GM19438 (cell line): ENCODE measurements at regions not wholly inside any gene's neighbourhood (a gene's known extent, or its start where the extent isn't known, plus 50 kb on each side); places are given as distances from the start of the nearest gene placed in this dataset.

Source experiments
- ATAC-seq: cut with Tn5 transposase; IDR thresholded peaks from one replicate; pipeline ENCODE4 v1.9.1; 2021; ENCODE audit warnings: low read depth; ENCODE audit not compliant: unreplicated experiment

GRCh38 chr2:236653863-236654262 is 84.2 kb downstream of the ACKR3 start:
- no peak for ATAC-seq

DNA sequence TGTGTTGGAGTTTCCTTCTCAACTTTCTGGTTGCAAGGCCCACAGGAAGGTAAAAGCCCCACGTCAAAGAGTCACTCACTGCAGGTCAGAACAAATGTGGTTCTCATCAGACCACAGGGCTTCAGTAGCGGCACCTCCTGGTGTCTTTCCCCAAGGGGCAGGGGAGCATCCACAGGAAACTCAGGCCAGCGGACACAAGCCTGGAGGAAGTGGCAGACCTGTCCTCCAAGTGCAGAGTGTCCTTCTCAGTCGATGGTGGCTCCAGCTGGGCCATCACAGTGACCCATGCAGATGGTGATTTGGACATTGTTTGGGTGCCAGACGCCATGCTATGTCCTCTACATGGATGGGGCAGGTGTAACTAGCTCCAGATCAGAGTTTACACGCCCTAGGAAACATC is 84.9 kb downstream of the ACKR3 start:
- ATAC-seq, result no peak

DNA sequence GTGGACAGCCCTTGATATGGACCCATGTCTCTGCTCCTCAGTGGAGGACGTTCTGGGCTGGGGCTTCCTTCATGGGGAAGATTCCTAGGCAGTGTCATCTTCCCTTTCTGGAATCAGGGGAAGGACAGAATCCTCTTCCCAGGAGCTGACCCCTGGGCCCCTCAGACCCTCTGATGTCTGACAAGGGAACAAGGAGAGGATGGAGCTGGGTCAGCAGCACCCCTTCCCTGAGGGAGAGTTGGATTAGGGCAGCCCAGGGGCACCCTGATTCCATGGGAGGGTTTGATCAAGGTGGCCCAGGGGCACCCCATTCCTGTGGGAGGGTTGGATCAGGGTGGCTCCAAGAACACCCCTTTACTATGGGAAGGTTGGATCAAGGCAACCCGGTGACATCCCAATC is 86.5 kb downstream of the ACKR3 start:
- ATAC-seq, result no peak

- no peak for ATAC-seq
Observed at GRCh38 chr2:236656721-236657120, 87.1 kb downstream of the ACKR3 start.

GRCh38 chr2:236657215-236657614 is 87.6 kb downstream of the ACKR3 start:
- no peak for ATAC-seq

- no peak for ATAC-seq
Observed at GRCh38 chr2:236657801-236658200, 88.2 kb downstream of the ACKR3 start.

GRCh38 chr2:236658974-236659757 is 89.5 kb downstream of the ACKR3 start:
- ATAC-seq, result no peak

GRCh38 chr2:236659758-236660150 is 90.1 kb downstream of the ACKR3 start:
- ATAC-seq, result no peak

GRCh38 chr2:236661061-236661761 is 91.6 kb downstream of the ACKR3 start:
- ATAC-seq, result no peak

DNA sequence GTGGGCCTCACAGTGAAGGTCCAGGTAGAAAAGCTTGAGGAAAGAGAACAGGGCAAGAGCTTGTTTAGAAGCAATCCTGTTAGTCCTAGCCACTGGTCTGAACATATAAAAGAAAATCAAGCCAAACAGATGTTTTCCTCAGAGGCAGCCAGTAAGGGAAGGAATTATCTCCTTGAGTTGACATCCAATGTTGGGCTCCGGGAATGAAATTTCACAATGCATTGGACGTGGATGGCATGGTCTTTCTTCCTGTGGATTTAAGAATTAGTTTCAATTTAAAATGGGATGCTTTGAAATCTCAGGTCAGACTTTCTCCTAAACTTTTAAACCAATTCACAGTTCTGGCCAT is 92.1 kb downstream of the ACKR3 start:
- no peak for ATAC-seq

DNA sequence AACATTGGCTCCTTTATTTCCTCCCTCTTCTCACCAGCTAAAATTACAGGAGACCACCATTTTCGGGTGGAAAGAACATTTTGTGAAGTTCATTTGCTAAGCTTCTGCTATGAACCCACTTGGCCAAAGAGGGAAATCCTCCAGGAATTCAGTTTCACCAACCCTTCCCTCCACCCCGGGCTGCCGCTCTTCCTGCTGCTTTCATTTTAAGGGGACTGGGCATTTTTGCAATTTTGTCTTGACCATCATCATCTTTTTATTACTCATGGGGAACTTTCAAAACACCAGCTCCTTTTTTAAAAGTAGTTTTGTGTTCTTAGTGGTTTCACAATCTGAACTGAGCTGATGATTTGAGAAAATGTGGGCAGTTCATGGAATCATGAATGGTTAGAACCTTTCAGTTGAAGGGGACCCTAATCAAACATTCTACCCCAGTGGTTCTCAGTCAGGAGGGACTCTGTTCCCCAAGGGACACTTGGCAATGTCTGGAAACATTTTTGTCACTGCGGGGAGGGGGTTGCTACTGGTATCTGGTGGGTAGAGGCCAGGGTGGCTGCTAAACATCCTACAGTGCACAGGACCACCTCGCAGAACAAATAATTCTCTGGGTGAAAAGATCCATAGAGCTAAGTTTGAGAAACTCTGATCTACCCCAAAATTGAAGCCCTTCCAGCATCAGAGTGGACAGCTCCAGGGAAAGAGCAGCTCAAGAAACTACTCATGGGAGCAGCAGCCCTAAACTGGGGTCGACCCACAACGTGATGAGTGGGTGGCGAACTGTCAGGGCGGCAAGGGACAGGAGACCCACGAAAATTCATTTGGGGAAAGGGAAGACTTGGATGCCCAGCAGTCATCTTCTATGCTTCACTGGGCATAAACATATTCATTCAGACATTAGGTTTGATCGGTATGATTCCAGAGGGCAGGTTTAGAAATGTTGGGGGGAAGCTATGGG is 92.9 kb downstream of the ACKR3 start:
- no peak for ATAC-seq

DNA sequence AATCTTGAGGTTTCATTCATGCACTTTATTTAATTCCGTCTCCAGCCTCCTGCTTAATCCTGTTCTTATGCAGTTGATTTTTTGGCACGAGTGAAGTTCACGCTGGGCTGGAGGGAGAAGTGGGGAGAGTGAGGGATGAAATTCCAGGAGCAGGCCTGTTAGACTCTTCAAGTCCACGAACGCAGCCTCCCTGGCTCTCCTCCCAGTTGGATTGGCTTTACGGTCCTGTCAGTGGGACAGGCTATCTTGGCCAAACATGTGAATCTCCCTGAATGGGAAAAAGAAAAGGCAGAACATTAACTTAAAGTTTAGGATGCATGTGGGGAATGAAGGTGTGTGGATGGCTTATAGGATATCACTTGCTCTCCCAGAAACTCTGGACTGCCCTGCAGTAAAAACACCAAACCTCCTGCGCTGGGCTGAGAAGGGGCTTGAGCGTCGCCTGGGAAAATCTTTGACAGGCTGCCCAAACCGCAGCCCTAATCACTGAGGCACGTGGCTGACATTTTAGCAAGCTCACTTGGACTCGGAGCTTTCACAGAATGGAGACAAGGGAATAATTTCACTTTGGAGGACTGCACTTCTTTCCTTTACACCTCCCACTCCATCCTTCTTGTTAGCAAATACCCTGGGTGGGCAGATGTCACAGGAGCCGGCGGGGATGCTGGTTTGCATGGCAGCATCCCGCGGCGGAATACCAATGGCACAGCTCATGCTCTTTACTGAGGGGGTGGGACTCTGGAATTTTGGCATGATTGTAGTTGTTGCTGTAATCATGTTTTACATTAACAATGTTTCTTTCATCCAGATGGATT is 93.9 kb downstream of the ACKR3 start:
- no peak for ATAC-seq

DNA sequence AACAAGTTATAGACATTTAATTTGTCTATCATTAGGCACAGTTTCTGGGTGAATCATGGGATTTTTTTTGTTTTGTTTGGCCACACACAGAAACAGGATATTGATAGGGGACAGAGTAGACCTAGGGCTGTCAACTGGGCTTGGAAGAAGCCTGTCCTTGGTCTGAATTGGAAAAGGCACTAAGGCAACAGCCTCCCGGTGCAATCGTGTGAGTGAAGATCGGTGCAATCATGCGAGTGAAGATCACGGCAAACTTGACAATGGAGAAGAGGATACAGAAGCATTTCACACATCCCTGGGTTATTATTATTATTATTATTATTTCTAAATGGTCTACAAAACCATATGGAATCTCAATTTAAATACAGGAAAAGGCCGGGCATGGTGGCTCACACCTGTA is 94.5 kb downstream of the ACKR3 start:
- ATAC-seq, result no peak

DNA sequence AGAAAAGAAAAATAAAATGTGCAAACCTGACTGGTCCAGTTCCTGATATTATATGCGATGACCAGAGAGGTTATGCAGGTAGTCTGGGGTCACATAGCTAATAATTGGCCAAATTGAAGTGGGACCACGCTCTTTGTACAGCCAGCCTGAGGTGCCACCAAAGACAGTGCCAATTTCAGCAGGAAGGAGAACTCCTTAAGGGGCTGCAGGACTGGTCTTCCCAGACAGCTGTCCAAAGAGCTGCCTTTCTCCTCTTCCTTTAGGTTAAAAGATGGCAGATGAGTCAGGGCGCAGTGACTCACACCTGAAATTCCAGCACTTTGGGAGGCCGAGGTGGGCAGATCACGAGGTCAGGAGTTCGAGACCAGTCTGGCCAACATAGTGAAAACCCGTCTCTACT is 95.5 kb downstream of the ACKR3 start:
- no peak for ATAC-seq

- no peak for ATAC-seq
Observed at GRCh38 chr2:236665572-236666118, 96.0 kb downstream of the ACKR3 start.

DNA sequence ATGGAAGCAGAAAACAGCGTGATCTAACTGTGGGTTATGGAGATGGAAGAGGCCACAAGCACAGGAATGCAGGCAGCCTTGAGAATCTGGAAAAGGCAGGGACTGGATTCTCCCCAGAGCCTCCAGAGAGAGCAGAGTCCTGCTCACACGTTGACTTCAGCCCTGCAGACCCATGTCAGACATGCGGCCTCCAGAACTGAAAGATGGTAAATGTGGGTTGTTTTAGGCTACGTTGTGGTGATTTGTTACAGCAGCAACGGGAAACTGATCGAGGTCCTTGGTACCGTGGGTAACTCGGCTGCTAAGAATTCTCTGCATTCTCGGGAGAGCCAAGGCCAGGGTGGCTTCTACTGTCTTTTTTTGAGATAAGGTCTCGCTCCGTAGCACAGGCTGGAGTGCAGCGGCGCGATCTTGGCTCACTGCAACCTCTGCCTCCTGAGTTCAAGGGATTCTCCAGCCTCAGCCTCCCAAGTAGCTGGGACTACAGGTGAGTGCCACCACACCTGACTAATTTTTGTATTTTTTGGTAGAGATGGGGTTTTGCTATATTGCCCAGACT is 97.1 kb downstream of the ACKR3 start:
- no peak for ATAC-seq

- ATAC-seq, result no peak
Observed at GRCh38 chr2:236667526-236667925, 97.9 kb downstream of the ACKR3 start.

DNA sequence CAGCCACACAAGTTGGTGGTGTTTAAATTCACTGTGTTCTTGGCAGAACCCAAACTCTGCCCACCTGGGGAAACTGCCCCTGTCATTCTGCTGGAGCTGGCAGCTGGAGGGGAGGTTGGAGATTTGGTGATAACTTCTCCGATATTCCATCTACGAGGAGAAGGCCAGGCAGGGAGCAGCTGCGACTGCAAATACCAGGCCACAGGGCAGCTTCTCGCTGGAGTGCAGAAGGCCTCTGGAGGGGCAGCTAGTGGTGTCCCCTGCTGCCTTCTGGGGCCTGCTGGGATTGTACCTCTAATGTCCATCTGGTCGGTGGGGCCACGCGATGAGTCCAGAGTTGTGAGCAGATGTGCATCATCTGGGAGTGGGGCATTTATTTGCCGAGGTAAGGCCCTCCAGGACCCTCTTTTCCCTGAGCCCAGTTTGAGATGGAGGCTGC is 98.9 kb downstream of the ACKR3 start:
- ATAC-seq, result no peak

DNA sequence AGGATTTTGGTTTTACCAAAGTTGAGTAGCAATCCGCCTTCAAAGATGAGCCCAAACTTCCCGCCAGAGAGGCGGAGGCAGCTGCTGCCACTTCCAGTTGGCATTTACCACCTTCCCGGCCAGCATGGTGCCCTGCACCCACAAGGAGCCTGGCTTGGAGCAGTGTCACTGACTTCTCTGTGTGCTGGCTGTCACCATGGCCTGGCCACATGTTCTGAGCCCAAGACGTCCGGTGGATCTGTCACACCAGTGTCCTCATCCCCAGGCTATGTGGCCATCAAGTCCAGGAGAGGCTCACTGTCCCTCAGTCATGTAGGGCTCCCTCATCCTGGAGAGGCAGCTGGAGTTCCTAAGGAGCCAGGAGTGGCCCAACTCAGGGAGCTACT is 100.6 kb downstream of the ACKR3 start:
- ATAC-seq, result no peak
